SK-N-MC (cell line): ENCODE measurements at regions not wholly inside any gene's neighbourhood (a gene's known extent, or its start where the extent isn't known, plus 50 kb on each side); places are given as distances from the start of the nearest gene placed in this dataset.

ENCODE experiments used
- FOXP2 ChIP-seq: optimal IDR thresholded peaks from 2 replicates; pipeline ENCODE3; 2011; ENCODE audit warnings: mild to moderate bottlenecking, moderate library complexity; ENCODE audit not compliant: insufficient read depth; ENCODE audit errors: extremely low read length, control extremely low read depth
- POLR2AphosphoS5 ChIP-seq: IDR thresholded peaks from 2 replicates; pipeline ENCODE4 v1.6.1; 2012; ENCODE audit warnings: mild to moderate bottlenecking, low read depth, low read length, borderline replicate concordance

DNA sequence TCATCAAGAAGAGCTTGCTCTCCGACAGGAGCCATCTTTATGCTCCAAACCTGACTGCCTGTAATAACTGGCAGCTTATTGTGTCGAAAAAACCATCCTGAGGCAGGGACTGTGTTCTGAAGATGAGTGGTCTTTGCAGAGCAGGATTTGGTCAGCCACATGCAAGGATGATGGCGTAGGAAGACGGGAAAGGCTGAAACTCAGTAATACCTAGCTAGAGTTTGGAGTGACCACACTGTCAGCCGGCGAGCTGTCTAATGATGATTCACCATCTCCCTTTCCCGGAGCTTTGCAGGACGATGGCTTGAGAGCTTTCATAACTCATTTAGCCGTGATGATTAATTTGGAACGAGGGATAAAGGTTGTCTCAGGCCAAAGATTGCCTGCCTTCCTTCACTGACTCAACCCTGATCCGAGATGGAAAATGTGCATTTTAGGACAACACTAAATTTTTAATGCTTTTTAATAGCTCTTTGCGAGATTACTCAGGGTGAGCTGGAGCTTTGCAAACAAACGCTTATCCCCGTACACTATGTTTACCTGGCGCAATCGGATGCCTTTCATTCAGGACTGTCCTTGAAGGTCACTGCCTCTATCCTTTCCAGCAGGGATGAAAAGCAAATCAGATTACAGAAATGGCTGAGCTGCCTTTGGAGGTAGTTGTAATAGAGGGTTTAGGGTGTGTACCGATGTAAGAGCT lies 288.5 kb downstream of the ASMT start:
- TF ChIP-seq FOXP2 (no peak), POLR2AphosphoS5 (no peak)
